HEK293 (cell line): ENCODE measurements at regions not wholly inside any gene's neighbourhood (a gene's known extent, or its start where the extent isn't known, plus 50 kb on each side); places are given as distances from the start of the nearest gene placed in this dataset.

ENCODE experiments used
- CTCF ChIA-PET: fragments of 350-600 bp; formaldehyde crosslinking; extraction: SDS; loops from one replicate; lab custom pipeline; 2021; ENCODE audit warnings: antibody characterized with exemption; lab: Yijun Ruan, JAX
- POLR2A ChIA-PET: fragments of 300-600 bp; formaldehyde crosslinking; extraction: SDS; loops from one replicate; lab custom pipeline; 2020; ENCODE audit warnings: antibody characterized with exemption, inconsistent platforms; lab: Yijun Ruan, JAX
- H3K27ac ChIP-seq: fragments of 200-500 bp; sonication (Bioruptor generic); 2 replicates; pipeline ENCODE4 v1.5.1; 2014; ENCODE audit warnings: low read depth, low read length, control low read depth, inconsistent platforms; ENCODE audit errors: extremely low read depth
- H3K36me3 ChIP-seq, 2 experiments: fragments of 200-500 bp in 1 of 2; sonication (Bioruptor generic) in 1 of 2; 1 replicate in 1 of 2; 2 replicates in 1 of 2; pipeline ENCODE4 v1.5.1; 2014 to 2017; ENCODE audit warnings: inconsistent platforms in 2 of 2, low read length in 2 of 2; ENCODE audit not compliant: control insufficient read depth in 2 of 2, insufficient read depth in 1 of 2
- H3K4me1 ChIP-seq: fragments of 200-500 bp; sonication (Bioruptor generic); 2 replicates; pipeline ENCODE4 v1.5.1; 2014; ENCODE audit warnings: mild to moderate bottlenecking, low read length, inconsistent platforms; ENCODE audit not compliant: control insufficient read depth, insufficient read depth
- H3K4me3 ChIP-seq: 2 replicates; pipeline ENCODE4 v1.5.1; 2011; ENCODE audit warnings: low read depth, mild to moderate bottlenecking, control low read depth, low read length, moderate library complexity
- H3K9me3 ChIP-seq: fragments of 200-500 bp; sonication (Bioruptor generic); 2 replicates; pipeline ENCODE4 v1.5.1; 2014; ENCODE audit warnings: low read depth, low read length, inconsistent platforms; ENCODE audit not compliant: control insufficient read depth, insufficient read depth
- BCL11A ChIP-seq: fragments of 450-650 bp; formaldehyde crosslinking; IDR thresholded peaks from 2 replicates; pipeline ENCODE4 v1.5.1; 2016; ENCODE audit warnings: low read depth, missing biosample characterization, missing genetic modification characterization
- HOXA7 ChIP-seq: sonication (generic); formaldehyde crosslinking; IDR thresholded peaks from 2 replicates; pipeline ENCODE4 v1.8.1; 2022; ENCODE audit warnings: missing genetic modification reagents, borderline replicate concordance
- KLF10 ChIP-seq: fragments of 450-650 bp; IDR thresholded peaks from 2 replicates; pipeline ENCODE4 v1.5.1; 2018; ENCODE audit warnings: missing biosample characterization, mild to moderate bottlenecking, missing genetic modification characterization
- KLF16 ChIP-seq: fragments of 450-650 bp; formaldehyde crosslinking; IDR thresholded peaks from 2 replicates; pipeline ENCODE4 v1.5.1; 2017; ENCODE audit warnings: missing biosample characterization, missing genetic modification characterization
- SETDB1 ChIP-seq: IDR thresholded peaks from one replicate; pipeline ENCODE4 v1.6.1; 2017; ENCODE audit warnings: mild to moderate bottlenecking, low read length, moderate library complexity, mixed read lengths; ENCODE audit not compliant: insufficient read length
- SP3 ChIP-seq: fragments of 450-650 bp; formaldehyde crosslinking; IDR thresholded peaks from 2 replicates; pipeline ENCODE4 v1.5.1; 2016; ENCODE audit warnings: missing biosample characterization, missing genetic modification characterization
- TRIM28 ChIP-seq: IDR thresholded peaks from 2 replicates; pipeline ENCODE4 v1.6.1; 2011; ENCODE audit warnings: low read length, control low read depth, borderline replicate concordance
- WT1 ChIP-seq: fragments of 450-650 bp; formaldehyde crosslinking; IDR thresholded peaks from 2 replicates; pipeline ENCODE4 v1.5.1; 2016; ENCODE audit warnings: missing biosample characterization, missing genetic modification characterization
- ZBTB11 ChIP-seq: fragments of 450-650 bp; formaldehyde crosslinking; conservative IDR thresholded peaks from 2 replicates; pipeline ENCODE4 v1.5.1; 2016; ENCODE audit warnings: low read depth, missing biosample characterization, missing genetic modification characterization
- ZFP37 ChIP-seq: fragments of 450-650 bp; formaldehyde crosslinking; IDR thresholded peaks from 2 replicates; pipeline ENCODE4 v1.5.1; 2016; ENCODE audit warnings: missing biosample characterization, missing genetic modification characterization
- ZNF138 ChIP-seq: fragments of 450-650 bp; formaldehyde crosslinking; IDR thresholded peaks from 2 replicates; pipeline ENCODE4 v1.5.1; 2016; ENCODE audit warnings: missing biosample characterization, missing genetic modification characterization, borderline replicate concordance
- ZNF148 ChIP-seq: fragments of 450-650 bp; formaldehyde crosslinking; IDR thresholded peaks from 2 replicates; pipeline ENCODE4 v1.5.0; 2017; ENCODE audit warnings: missing biosample characterization, missing genetic modification characterization, borderline replicate concordance
- ZNF2 ChIP-seq: fragments of 450-650 bp; formaldehyde crosslinking; IDR thresholded peaks from 2 replicates; pipeline ENCODE4 v1.5.1; 2016; ENCODE audit warnings: missing biosample characterization, missing genetic modification characterization
- ZNF248 ChIP-seq: fragments of 450-650 bp; formaldehyde crosslinking; IDR thresholded peaks from 2 replicates; pipeline ENCODE4 v1.5.1; 2017; ENCODE audit warnings: missing biosample characterization, missing genetic modification characterization
- ZNF324 ChIP-seq: fragments of 450-650 bp; formaldehyde crosslinking; IDR thresholded peaks from 2 replicates; pipeline ENCODE4 v1.5.1; 2016; ENCODE audit warnings: missing biosample characterization, missing genetic modification characterization
- ZNF350 ChIP-seq: fragments of 450-650 bp; formaldehyde crosslinking; IDR thresholded peaks from 2 replicates; pipeline ENCODE4 v1.5.0; 2017; ENCODE audit warnings: missing biosample characterization, mild to moderate bottlenecking, missing genetic modification characterization
- ZNF394 ChIP-seq: fragments of 450-650 bp; formaldehyde crosslinking; IDR thresholded peaks from 2 replicates; pipeline ENCODE4 v1.5.1; 2016; ENCODE audit warnings: missing biosample characterization, missing genetic modification characterization, mild to moderate bottlenecking, moderate library complexity, borderline replicate concordance
- ZNF658 ChIP-seq: fragments of 450-650 bp; formaldehyde crosslinking; IDR thresholded peaks from 2 replicates; pipeline ENCODE4; 2016; ENCODE audit warnings: missing biosample characterization, missing genetic modification characterization
- ZNF707 ChIP-seq: fragments of 450-650 bp; formaldehyde crosslinking; IDR thresholded peaks from 2 replicates; pipeline ENCODE4 v1.5.1; 2016; ENCODE audit warnings: missing biosample characterization, missing genetic modification characterization
- ZNF768 ChIP-seq: fragments of 450-650 bp; formaldehyde crosslinking; IDR thresholded peaks from 2 replicates; pipeline ENCODE4 v1.5.1; 2018; ENCODE audit warnings: missing biosample characterization, mild to moderate bottlenecking, missing genetic modification characterization
- ZSCAN23 ChIP-seq: fragments of 450-650 bp; formaldehyde crosslinking; IDR thresholded peaks from 2 replicates; pipeline ENCODE4 v1.5.1; 2016; ENCODE audit warnings: missing biosample characterization, missing genetic modification characterization
- ZSCAN30 ChIP-seq: fragments of 450-650 bp; IDR thresholded peaks from 2 replicates; pipeline ENCODE4 v1.5.1; 2018; ENCODE audit warnings: missing biosample characterization, mild to moderate bottlenecking, missing genetic modification characterization, moderate library complexity

DNA sequence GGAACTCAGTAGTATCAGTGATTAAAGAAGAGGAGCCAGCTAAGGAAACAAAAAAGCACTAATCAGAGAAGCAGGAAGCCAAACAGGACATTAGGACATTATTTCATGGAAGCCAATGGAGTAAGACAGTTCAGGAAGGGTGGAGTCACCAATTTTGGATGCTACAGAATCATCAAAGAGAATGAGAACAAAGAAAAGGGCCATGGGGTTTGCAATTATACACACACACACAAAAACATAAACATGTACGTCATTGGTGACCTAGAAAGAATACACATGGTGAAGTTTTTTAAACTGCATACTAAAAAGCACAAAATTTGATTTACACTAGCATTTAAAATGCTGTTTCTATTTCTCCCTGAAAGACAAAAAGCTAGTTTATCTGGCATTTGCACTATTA is 96.8 kb upstream of the MRPS30 start (continued):
- TF ChIP-seq ZNF148 (tag by site-specific recombination) (no peak), WT1 (tag by site-specific recombination) (no peak), KLF10 (tag by site-specific recombination) (no peak), ZFP37 (no peak)

- H3K27ac ChIP-seq = no peak overlapping the region
- no peak for TF ChIP-seq ZNF658 (tag by site-specific recombination)
- no peak for TF ChIP-seq BCL11A (tag by site-specific recombination)
- no peak for TF ChIP-seq KLF16 (tag by site-specific recombination)
- TF ChIP-seq SETDB1 = no peak
- TF ChIP-seq ZNF138 = no peak
- TF ChIP-seq ZNF707 (tag by site-specific recombination) = no peak
- no peak for TF ChIP-seq ZNF768 (tag by site-specific recombination)
- no peak for TF ChIP-seq HOXA7
- ChIA-PET CTCF (no interaction called here), POLR2A (no interaction called here)
- no peak overlapping the region for H3K4me3 ChIP-seq
- H3K4me1 ChIP-seq = no peaks in the 10 kb centered on the region
- H3K36me3 ChIP-seq = no peaks in the 10 kb centered on the region
- H3K9me3 ChIP-seq = no peaks in the 10 kb centered on the region
These were observed 100.1 kb upstream of the MRPS30 start for GRCh38 chr5:44708602-44709001.

GRCh38 chr5:44707721-44708120 is 101.0 kb upstream of the MRPS30 start:
- ChIA-PET POLR2A (no interaction called here), CTCF (no interaction called here)
- TF ChIP-seq TRIM28 (no peak), ZSCAN23 (tag by site-specific recombination) (no peak), ZNF394 (tag by site-specific recombination) (no peak), ZSCAN30 (tag by site-specific recombination) (no peak), ZBTB11 (tag by site-specific recombination) (no peak), ZNF248 (tag by site-specific recombination) (no peak), ZNF2 (tag by site-specific recombination) (no peak), ZNF324 (tag by site-specific recombination) (no peak), ZNF350 (tag by site-specific recombination) (no peak), SP3 (tag by site-specific recombination) (no peak)
- TF ChIP-seq, all 188 proteins: peak for 0
- Histone ChIP-seq H3K9me3 (no peaks in the 10 kb centered on the region), H3K4me3 (no peak overlapping the region), H3K36me3 (no peaks in the 10 kb centered on the region), H3K27ac (no peak overlapping the region), H3K4me1 (no peaks in the 10 kb centered on the region)
